ENCODE measurements at regions not wholly inside any gene's neighbourhood (a gene's known extent, or its start where the extent isn't known, plus 50 kb on each side); places are given as distances from the start of the nearest gene placed in this dataset.
"Not testable (repeated sequence)": the region's sequence is repeated elsewhere in the genome, so short reads cannot be mapped to it uniquely, and the experiment has no call there.

DNA sequence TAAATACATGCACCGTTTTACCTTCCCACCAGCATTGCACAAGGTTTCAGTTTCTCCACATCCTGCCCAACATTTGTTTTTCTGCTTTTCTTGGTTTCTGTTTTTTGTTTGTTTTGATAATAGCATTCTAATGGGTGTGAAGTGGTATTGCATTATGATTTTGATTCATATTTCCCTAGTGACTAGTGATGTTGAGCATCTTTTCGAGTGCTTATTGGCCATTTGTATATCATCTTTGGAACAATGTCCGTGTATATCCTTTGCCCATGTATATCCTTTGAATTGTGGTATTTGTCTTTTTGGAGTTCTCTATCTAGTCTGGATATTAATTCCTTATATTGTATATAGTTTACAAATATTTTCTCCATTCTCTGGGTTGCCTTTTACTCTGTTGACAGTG lies 2914.8 kb upstream of the OR11H1 start:
- Mint-ChIP-seq H3K4me1 (ENCODE audit: low read depth) (no peaks in the 10 kb centered on the region), H3K27me3 (ENCODE audit: low read depth) (no peaks in the 10 kb centered on the region), H3K4me3 (no peak overlapping the region), H3K9me3 (peaks cover 24% of the 10 kb centered on the region), H3K36me3 (ENCODE audit: insufficient read depth) (no peaks in the 10 kb centered on the region)
- no peak for DNase-seq
- ATAC-seq = no peak

DNA sequence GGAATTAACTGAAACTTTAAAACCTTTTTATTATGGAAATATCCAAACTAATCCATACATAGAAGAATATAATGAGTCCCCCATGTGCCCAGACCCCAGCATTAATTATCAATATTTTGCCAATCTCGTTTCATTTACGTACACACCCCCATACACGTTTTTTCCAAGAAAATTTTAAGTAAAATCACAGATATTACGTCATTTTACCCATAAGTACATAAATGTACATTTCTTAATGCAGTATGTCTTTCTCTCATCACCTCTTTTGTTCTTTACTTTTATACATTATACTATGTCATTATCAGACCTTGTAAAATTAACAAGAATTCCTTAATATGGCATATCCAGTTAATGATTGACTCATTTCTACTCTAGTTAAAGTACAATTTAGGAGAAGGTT lies 2914.1 kb upstream of the OR11H1 start:
- H3K9me3 Mint-ChIP-seq = peaks cover 24% of the 10 kb centered on the region
- DNase-seq; H3K36me3 Mint-ChIP-seq (ENCODE audit: insufficient read depth); H3K4me1 Mint-ChIP-seq (ENCODE audit: low read depth); ATAC-seq; H3K4me3 Mint-ChIP-seq; H3K27me3 Mint-ChIP-seq (ENCODE audit: low read depth): not testable (repeated sequence)

DNA sequence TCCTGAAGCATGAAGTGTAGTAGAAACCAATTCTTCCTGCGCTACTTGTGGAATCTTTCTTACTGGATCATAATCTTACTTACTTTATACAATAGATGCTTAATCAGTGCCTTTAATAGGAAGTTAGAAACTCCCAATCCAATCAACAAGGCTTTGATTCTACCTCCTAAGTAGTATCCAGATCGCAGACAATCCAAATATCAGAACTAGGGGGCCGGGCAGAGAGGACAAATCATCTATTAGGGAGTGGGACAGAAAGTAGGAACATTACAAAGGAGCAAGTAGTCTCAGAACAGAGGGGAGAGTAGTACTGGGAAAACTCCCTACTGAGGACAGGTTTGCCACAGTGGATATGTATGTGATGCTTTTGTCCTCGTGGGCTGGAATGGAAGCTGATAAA lies 2901.1 kb upstream of the OR11H1 start:
- not testable (repeated sequence) for H3K4me1 Mint-ChIP-seq (ENCODE audit: low read depth)

DNA sequence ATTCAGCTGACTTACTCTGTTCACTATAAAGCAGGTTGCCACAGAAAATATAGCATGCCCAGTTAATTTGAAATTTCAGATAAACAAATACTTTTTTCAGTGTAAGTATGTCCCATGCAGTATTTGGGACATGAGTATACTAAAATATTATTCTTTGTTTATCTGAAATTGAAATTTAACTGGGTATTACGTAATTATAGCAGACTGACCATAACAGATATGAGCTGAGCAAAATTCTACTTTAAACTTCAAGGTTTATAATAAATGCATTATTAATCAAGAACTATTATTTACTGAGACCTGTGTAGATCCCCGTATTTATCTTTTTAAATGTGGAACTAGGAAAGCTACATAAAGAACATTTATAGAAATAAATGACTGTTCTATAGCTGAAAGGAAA lies 2898.2 kb upstream of the OR11H1 start:
- not testable (repeated sequence) for ATAC-seq; H3K4me3 Mint-ChIP-seq; DNase-seq; H3K27me3 Mint-ChIP-seq (ENCODE audit: low read depth); H3K4me1 Mint-ChIP-seq (ENCODE audit: low read depth); H3K36me3 Mint-ChIP-seq (ENCODE audit: insufficient read depth)
- H3K9me3 Mint-ChIP-seq = peaks cover 36% of the 10 kb centered on the region

More for the DNA sequence above, 2901.1 kb upstream of the OR11H1 start:
- H3K4me3 Mint-ChIP-seq; DNase-seq; H3K27me3 Mint-ChIP-seq (ENCODE audit: low read depth); ATAC-seq; H3K36me3 Mint-ChIP-seq (ENCODE audit: insufficient read depth): not testable (repeated sequence)
- H3K9me3 Mint-ChIP-seq = peaks cover 31% of the 10 kb centered on the region

DNA sequence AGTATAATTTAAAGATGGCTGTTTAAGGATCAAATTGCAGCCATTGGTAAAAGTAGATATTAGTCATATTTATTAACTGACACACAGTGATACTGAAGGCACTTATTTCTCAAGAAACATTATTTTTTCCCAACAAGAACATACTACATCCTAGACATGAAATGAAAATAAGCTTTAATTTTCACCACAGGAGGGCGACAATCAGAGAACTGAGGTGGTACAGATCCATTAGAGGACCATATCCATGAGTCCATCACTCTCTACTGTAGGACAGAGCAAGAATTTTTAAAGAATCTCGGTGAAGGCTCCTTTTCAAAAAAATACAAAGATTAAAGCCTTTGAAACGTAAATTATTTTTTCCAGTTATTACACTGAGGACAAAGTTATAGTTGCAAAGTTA lies 2897.0 kb upstream of the OR11H1 start:
- H3K9me3 Mint-ChIP-seq = peaks cover 40% of the 10 kb centered on the region
- H3K36me3 Mint-ChIP-seq (ENCODE audit: insufficient read depth); H3K4me1 Mint-ChIP-seq (ENCODE audit: low read depth); ATAC-seq; H3K27me3 Mint-ChIP-seq (ENCODE audit: low read depth); DNase-seq; H3K4me3 Mint-ChIP-seq: not testable (repeated sequence)

DNA sequence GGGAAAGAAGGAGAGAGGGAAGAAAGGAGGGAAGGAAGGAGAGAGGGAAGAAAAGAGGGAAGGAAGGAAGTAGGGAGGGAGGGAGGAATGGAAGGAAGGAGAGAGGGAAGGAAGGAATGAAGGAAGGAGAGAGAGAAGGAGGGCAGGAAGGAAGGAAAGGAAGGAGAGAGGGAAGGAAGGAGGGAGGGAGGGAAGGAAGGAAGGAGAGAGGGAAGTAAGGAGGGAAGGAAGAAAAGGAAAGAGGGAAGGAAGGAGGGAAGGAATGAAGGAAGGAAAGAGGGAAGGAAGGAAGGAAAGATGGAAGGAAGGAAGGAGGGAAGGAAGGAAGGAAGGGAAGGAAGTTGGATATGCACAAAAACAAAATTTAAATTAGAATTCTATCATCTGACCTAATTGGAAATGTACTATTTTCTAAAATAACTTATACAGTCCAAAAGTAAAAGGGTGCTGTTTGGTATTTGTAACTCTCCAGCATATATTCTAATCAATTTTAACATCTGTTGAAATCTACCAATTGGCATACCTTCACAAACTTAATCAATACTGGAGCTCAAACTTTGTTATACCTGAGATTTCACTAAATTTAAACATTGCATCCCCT lies 2890.3 kb upstream of the OR11H1 start:
- not testable (repeated sequence) for H3K27me3 Mint-ChIP-seq (ENCODE audit: low read depth); H3K4me3 Mint-ChIP-seq; ATAC-seq; DNase-seq; H3K4me1 Mint-ChIP-seq (ENCODE audit: low read depth); H3K36me3 Mint-ChIP-seq (ENCODE audit: insufficient read depth)
- H3K9me3 Mint-ChIP-seq = peaks cover 44% of the 10 kb centered on the region

DNA sequence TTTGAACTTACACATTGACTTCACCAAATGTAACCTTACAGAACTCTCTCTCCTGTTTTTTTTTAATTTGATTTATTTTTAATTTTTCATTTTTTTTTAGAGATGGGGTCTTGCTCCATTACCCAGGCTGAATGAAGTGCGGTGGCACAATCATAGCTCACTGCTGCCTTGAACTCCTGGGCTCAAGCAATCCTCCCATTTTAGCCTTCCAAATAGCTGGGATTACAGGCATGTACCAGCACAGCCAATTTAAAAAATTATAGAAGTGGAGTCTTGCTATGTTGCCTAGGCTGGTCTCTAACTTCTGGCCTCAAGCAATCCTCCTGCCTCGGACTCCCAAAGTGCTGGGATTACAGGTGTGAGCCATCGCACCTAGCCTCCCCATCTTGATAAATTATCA lies 2889.7 kb upstream of the OR11H1 start:
- not testable (repeated sequence) for H3K4me1 Mint-ChIP-seq (ENCODE audit: low read depth); H3K27me3 Mint-ChIP-seq (ENCODE audit: low read depth); H3K36me3 Mint-ChIP-seq (ENCODE audit: insufficient read depth); DNase-seq; ATAC-seq; H3K4me3 Mint-ChIP-seq
- H3K9me3 Mint-ChIP-seq = peaks cover 43% of the 10 kb centered on the region
